Fibroblast of lung (primary cell): ENCODE measurements at regions not wholly inside any gene's neighbourhood (a gene's known extent, or its start where the extent isn't known, plus 50 kb on each side); places are given as distances from the start of the nearest gene placed in this dataset.

Experiments
- DNase-seq, 2 donors: peaks; one replicate each; pipeline versions ENCODE4 v3.0.0 to v3.0.0-alpha.2; 2010; ENCODE audit warnings: low read depth in 2 of 2
- H2AFZ ChIP-seq: 2 replicates; pipeline ENCODE4 v1.5.1; 2012; ENCODE audit warnings: low read length, control low read depth, inconsistent platforms
- H3K27ac ChIP-seq: 2 replicates; pipeline ENCODE4 v1.5.1; 2011; ENCODE audit warnings: low read length, control low read depth; ENCODE audit not compliant: insufficient read depth
- H3K27me3 ChIP-seq: 2 replicates; pipeline ENCODE4 v1.5.1; 2011; ENCODE audit warnings: mild to moderate bottlenecking, low read length; ENCODE audit not compliant: control insufficient read depth, insufficient read depth
- H3K36me3 ChIP-seq: 2 replicates; pipeline ENCODE4 v1.5.1; 2011; ENCODE audit warnings: low read length; ENCODE audit not compliant: control insufficient read depth, insufficient read depth
- H3K4me1 ChIP-seq: 2 replicates; pipeline ENCODE4 v1.5.1; 2011; ENCODE audit warnings: low read length; ENCODE audit not compliant: control insufficient read depth, insufficient read depth; ENCODE audit errors: extremely low read depth
- H3K4me2 ChIP-seq: 2 replicates; pipeline ENCODE4 v1.5.1; 2011; ENCODE audit warnings: low read length, control low read depth; ENCODE audit not compliant: insufficient read depth; ENCODE audit errors: extremely low read depth
- H3K4me3 ChIP-seq, 4 experiments: fragments of 200-600 bp in 1 of 4; sonication (generic) in 1 of 4; replicated peaks in 1 of 4; 2 replicates each; pipeline ENCODE4 v1.5.1; 2011 to 2016; ENCODE audit warnings: low read length in 4 of 4, low read depth in 3 of 4, mild to moderate bottlenecking in 3 of 4, control low read depth in 2 of 4, inconsistent platforms in 1 of 4, mixed read lengths in 1 of 4; ENCODE audit not compliant: insufficient read depth in 1 of 4; ENCODE audit errors: control extremely low read depth in 1 of 4
- H3K79me2 ChIP-seq: 2 replicates; pipeline ENCODE4 v1.5.1; 2012; ENCODE audit warnings: mild to moderate bottlenecking, low read length, inconsistent platforms; ENCODE audit not compliant: control insufficient read depth, insufficient read depth
- H3K9ac ChIP-seq: 2 replicates; pipeline ENCODE4 v1.5.1; 2011; ENCODE audit warnings: mild to moderate bottlenecking, low read length, control low read depth; ENCODE audit not compliant: insufficient read depth
- H3K9me3 ChIP-seq: 2 replicates; pipeline ENCODE4 v1.5.1; 2012; ENCODE audit warnings: low read depth, low read length; ENCODE audit not compliant: control insufficient read depth, insufficient read depth
- H4K20me1 ChIP-seq: 2 replicates; pipeline ENCODE4 v1.5.1; 2011; ENCODE audit warnings: low read length; ENCODE audit not compliant: control insufficient read depth, insufficient read depth; ENCODE audit errors: extremely low read depth
- EZH2 ChIP-seq: IDR thresholded peaks from 2 replicates; pipeline ENCODE4 v1.5.1; 2012; ENCODE audit warnings: low read length, control low read depth, mild to moderate bottlenecking; ENCODE audit errors: missing control alignments
- TF ChIP-seq, protein P1 (sequence below), 2 donors: IDR thresholded peaks in 1 of 2; conservative IDR thresholded peaks in 1 of 2; 1 replicate in 1 of 2; 2 replicates in 1 of 2; pipeline ENCODE4 v1.5.1; 2011 to 2012; ENCODE audit warnings: low read length in 2 of 2, control low read depth in 1 of 2, inconsistent platforms in 1 of 2, low read depth in 1 of 2, mild to moderate bottlenecking in 1 of 2

- Histone ChIP-seq H3K4me3 (no peak overlapping the region), H3K27me3 (no peaks in the 10 kb centered on the region), H3K79me2 (no peaks in the 10 kb centered on the region), H3K27ac (no peak overlapping the region), H3K9ac (no peak overlapping the region), H4K20me1 (no peaks in the 10 kb centered on the region), H3K9me3 (no peaks in the 10 kb centered on the region), H3K4me2 (no peak overlapping the region), H2AFZ (no peak overlapping the region), H3K4me1 (no peaks in the 10 kb centered on the region), H3K36me3 (no peaks in the 10 kb centered on the region)
- DNase-seq, result no peak
- TF ChIP-seq EZH2, result no peak
- TF ChIP-seq, protein P1, sequence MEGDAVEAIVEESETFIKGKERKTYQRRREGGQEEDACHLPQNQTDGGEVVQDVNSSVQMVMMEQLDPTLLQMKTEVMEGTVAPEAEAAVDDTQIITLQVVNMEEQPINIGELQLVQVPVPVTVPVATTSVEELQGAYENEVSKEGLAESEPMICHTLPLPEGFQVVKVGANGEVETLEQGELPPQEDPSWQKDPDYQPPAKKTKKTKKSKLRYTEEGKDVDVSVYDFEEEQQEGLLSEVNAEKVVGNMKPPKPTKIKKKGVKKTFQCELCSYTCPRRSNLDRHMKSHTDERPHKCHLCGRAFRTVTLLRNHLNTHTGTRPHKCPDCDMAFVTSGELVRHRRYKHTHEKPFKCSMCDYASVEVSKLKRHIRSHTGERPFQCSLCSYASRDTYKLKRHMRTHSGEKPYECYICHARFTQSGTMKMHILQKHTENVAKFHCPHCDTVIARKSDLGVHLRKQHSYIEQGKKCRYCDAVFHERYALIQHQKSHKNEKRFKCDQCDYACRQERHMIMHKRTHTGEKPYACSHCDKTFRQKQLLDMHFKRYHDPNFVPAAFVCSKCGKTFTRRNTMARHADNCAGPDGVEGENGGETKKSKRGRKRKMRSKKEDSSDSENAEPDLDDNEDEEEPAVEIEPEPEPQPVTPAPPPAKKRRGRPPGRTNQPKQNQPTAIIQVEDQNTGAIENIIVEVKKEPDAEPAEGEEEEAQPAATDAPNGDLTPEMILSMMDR (conservative IDR thresholded peaks at IDR 0.05 in 1 of 2, IDR thresholded peaks at IDR 0.05 in 1 of 2; ENCODE audit: low read depth in 1 of 2, low read length in 2 of 2), result no peak
Observed at GRCh38 chr4:141349236-141349635, 128.5 kb downstream of the ZNF330 start.

DNA sequence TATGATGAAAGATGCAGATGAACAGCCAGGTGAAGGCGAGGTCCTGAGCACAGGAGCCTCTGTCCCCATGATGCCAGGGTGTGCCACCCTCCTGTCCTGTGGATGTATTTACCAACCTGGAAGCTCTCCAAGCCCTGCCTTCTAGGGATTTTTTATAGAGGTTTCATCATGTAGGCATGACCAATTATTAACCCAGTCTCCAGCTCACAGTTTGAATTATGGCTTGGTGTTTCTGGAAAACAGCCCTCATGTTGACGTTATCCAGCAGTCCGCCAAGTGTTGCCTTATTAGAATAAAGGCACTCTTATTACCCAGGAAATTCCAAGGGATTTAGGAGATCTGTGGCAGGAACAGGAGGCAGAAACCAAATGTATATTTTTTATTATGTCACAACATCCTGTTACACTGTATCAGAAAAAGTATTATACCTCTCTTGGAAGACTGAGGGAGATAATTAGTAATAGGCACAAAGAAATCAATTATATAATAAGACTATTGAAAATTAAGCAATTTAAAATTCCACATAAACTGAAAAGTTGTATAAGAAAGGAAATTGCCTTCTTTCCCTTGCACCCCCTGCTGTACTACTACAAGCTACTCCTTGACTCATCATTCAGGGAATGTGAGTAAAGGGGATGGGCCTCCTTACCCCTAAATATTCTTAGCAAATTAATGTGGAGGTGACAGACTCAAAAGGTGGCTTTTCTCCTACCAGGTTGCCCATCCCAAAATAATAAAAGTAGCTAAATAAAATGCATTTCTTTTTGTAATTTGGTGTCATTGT, 129.6 kb downstream of the ZNF330 start:
- Histone ChIP-seq H3K27ac (no peak overlapping the region), H3K4me2 (no peak overlapping the region), H3K9me3 (no peaks in the 10 kb centered on the region), H3K4me3 (no peak overlapping the region), H3K4me1 (no peaks in the 10 kb centered on the region), H4K20me1 (no peaks in the 10 kb centered on the region), H2AFZ (no peak overlapping the region), H3K27me3 (no peaks in the 10 kb centered on the region), H3K79me2 (no peaks in the 10 kb centered on the region), H3K9ac (no peak overlapping the region), H3K36me3 (no peaks in the 10 kb centered on the region)
- no peak for TF ChIP-seq EZH2
- TF ChIP-seq, protein P1 (conservative IDR thresholded peaks at IDR 0.05 in 1 of 2, IDR thresholded peaks at IDR 0.05 in 1 of 2; ENCODE audit: low read depth in 1 of 2, low read length in 2 of 2), result no peak
- DNase-seq, result peak; percentile 90 to 94

DNA sequence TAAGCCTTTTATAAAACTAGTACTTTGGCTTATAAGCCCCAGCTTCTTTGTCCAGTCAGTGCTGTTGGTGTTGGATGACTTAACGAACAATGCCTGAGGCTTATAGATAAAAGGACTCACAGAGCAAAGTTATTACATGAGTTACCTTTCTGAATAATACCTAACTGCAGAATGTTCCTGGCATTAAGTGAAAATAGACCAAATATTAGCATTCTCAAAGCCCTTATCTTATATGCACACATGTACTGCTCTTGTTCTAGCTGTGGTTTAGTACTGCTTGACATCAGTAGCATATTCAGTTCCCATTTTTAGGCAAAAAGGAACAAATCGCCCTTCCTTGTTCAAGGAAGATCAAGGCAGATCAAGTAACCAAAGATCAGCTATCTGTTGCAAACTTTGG, 131.6 kb downstream of the ZNF330 start:
- no peak overlapping the region for H3K27ac ChIP-seq
- no peaks in the 10 kb centered on the region for H3K36me3 ChIP-seq
- H3K4me2 ChIP-seq, result no peak overlapping the region
- no peaks in the 10 kb centered on the region for H4K20me1 ChIP-seq
- no peaks in the 10 kb centered on the region for H3K9me3 ChIP-seq
- H3K27me3 ChIP-seq, result no peaks in the 10 kb centered on the region
- TF ChIP-seq EZH2, result no peak
- TF ChIP-seq, protein P1 (conservative IDR thresholded peaks at IDR 0.05 in 1 of 2, IDR thresholded peaks at IDR 0.05 in 1 of 2; ENCODE audit: low read depth in 1 of 2, low read length in 2 of 2), result no peak
- H3K4me3 ChIP-seq, result no peak overlapping the region
- no peaks in the 10 kb centered on the region for H3K79me2 ChIP-seq
- no peak overlapping the region for H2AFZ ChIP-seq
- H3K9ac ChIP-seq, result no peak overlapping the region
- no peaks in the 10 kb centered on the region for H3K4me1 ChIP-seq
- no peak for DNase-seq
